H1 (cell line): ENCODE measurements at regions not wholly inside any gene's neighbourhood (a gene's known extent, or its start where the extent isn't known, plus 50 kb on each side); places are given as distances from the start of the nearest gene placed in this dataset.

ENCODE experiments used
- CTCF ChIA-PET: fragments of 300-600 bp; sonication (Branson Sonifier 250); formaldehyde crosslinking; loops from one replicate; lab custom pipeline; 2021; ENCODE audit not compliant: partially characterized antibody; lab: Charles Lee
- POLR2A ChIA-PET: fragments of 300-600 bp; sonication (Branson Sonifier 250); formaldehyde crosslinking; loops from one replicate; lab custom pipeline; 2021; ENCODE audit warnings: inconsistent platforms; ENCODE audit not compliant: partially characterized antibody; lab: Charles Lee
- DNase-seq, 2 experiments: peaks; one replicate each; pipeline versions ENCODE4 v3.0.0 to v3.0.0-alpha.2; 2010 to 2022; ENCODE audit warnings: low spot score in 2 of 2, low read depth in 1 of 2, mixed read lengths in 1 of 2
- FAIRE-seq: peaks from 2 replicates; lab custom pipeline; 2011; peaks lifted over from hg19 to GRCh38; lab: Jason Lieb, UNC
- H2AFZ ChIP-seq: 2 replicates; pipeline ENCODE4 v1.8.1; 2012; ENCODE audit warnings: low read length, inconsistent platforms
- H2AK5ac ChIP-seq: 2 replicates; pipeline ENCODE4 v1.6.1; 2013; ENCODE audit warnings: low read depth, low read length
- H2BK120ac ChIP-seq: replicated peaks from 2 replicates; pipeline ENCODE3; 2013; ENCODE audit warnings: low read depth, low read length, inconsistent platforms
- H2BK12ac ChIP-seq: 2 replicates; pipeline ENCODE4 v1.6.1; 2013; ENCODE audit warnings: low read depth, low read length
- H2BK15ac ChIP-seq: 2 replicates; pipeline ENCODE4 v1.6.1; 2013; ENCODE audit warnings: low read length
- H2BK20ac ChIP-seq: 2 replicates; pipeline ENCODE4 v1.6.1; 2013; ENCODE audit warnings: low read length
- H2BK5ac ChIP-seq: 2 replicates; pipeline ENCODE4 v1.6.1; 2013; ENCODE audit warnings: low read depth, low read length
- H3K14ac ChIP-seq: 2 replicates; pipeline ENCODE4 v1.6.1; 2013; ENCODE audit warnings: inconsistent platforms; ENCODE audit not compliant: insufficient read length
- H3K18ac ChIP-seq: 2 replicates; pipeline ENCODE4 v1.6.1; 2013; ENCODE audit warnings: low read length; ENCODE audit errors: extremely low read depth
- H3K23ac ChIP-seq: 2 replicates; pipeline ENCODE4 v1.6.1; 2013; ENCODE audit warnings: inconsistent platforms; ENCODE audit not compliant: insufficient read length
- H3K23me2 ChIP-seq: 2 replicates; pipeline ENCODE4 v1.6.1; 2013; ENCODE audit warnings: low read depth, low read length
- H3K27ac ChIP-seq: 2 replicates; pipeline ENCODE4 v1.6.1; 2011; ENCODE audit warnings: low read depth, low read length, inconsistent platforms
- H3K27me3 ChIP-seq, 4 experiments: replicated peaks in 1 of 4; 1 replicate in 1 of 4; 2 replicates in 3 of 4; pipeline versions ENCODE4 v1.6.1 to v1.8.1; 2011 to 2013; ENCODE audit warnings: low read length in 3 of 4, mild to moderate bottlenecking in 3 of 4, inconsistent platforms in 2 of 4, mixed read lengths in 2 of 4, moderate library complexity in 1 of 4; ENCODE audit not compliant: control insufficient read depth in 3 of 4, insufficient read depth in 3 of 4; ENCODE audit errors: extremely low read depth in 1 of 4
- H3K36me3 ChIP-seq, 4 experiments: 2 replicates each; pipeline versions ENCODE4 v1.6.1 to v1.8.1; 2011 to 2013; ENCODE audit warnings: mild to moderate bottlenecking in 4 of 4, low read length in 3 of 4, moderate library complexity in 2 of 4, control low read depth in 1 of 4, inconsistent platforms in 1 of 4; ENCODE audit not compliant: insufficient read depth in 4 of 4, control insufficient read depth in 2 of 4
- H3K4ac ChIP-seq: replicated peaks from 2 replicates; pipeline ENCODE3; 2013; ENCODE audit warnings: low read length, low read depth, mixed read lengths, inconsistent platforms; ENCODE audit not compliant: insufficient read length
- H3K4me1 ChIP-seq, 4 experiments: replicated peaks in 1 of 4; 1 replicate in 1 of 4; 2 replicates in 3 of 4; pipeline versions ENCODE4 v1.6.1 to v1.8.1; 2011 to 2013; ENCODE audit warnings: low read length in 3 of 4, inconsistent platforms in 2 of 4, mixed read lengths in 1 of 4; ENCODE audit not compliant: insufficient read depth in 4 of 4, control insufficient read depth in 3 of 4
- H3K4me2 ChIP-seq, 2 experiments: 2 replicates each; pipeline versions ENCODE4 v1.6.1 to v1.8.1; 2011 to 2013; ENCODE audit warnings: low read depth in 2 of 2, low read length in 2 of 2, control low read depth in 1 of 2, inconsistent platforms in 1 of 2, mild to moderate bottlenecking in 1 of 2; ENCODE audit not compliant: insufficient read depth in 1 of 2
- H3K4me3 ChIP-seq, 4 experiments: fragments of 200-600, 300-600 bp in 1 of 4; sonication (generic), shearing (Covaris generic), sonication (Bioruptor Twin) in 1 of 4; 2 replicates each; pipeline versions ENCODE4 v1.5.1 to v1.8.1; 2011 to 2016; ENCODE audit warnings: low read length in 4 of 4, low read depth in 3 of 4, control low read depth in 2 of 4, inconsistent platforms in 2 of 4, mild to moderate bottlenecking in 2 of 4, mixed read lengths in 1 of 4, moderate library complexity in 1 of 4; ENCODE audit not compliant: insufficient read depth in 2 of 4; ENCODE audit errors: extremely low read depth in 1 of 4
- H3K56ac ChIP-seq: replicated peaks from 2 replicates; pipeline ENCODE3; 2013; ENCODE audit warnings: low read depth, mild to moderate bottlenecking, mixed read lengths, low read length, inconsistent platforms; ENCODE audit not compliant: insufficient read length
- H3K79me1 ChIP-seq: 2 replicates; pipeline ENCODE4 v1.6.1; 2013; ENCODE audit warnings: low read depth, low read length, control low read depth
- H3K79me2 ChIP-seq, 2 experiments: 2 replicates each; pipeline versions ENCODE4 v1.6.1 to v1.8.1; 2012 to 2013; ENCODE audit warnings: low read length in 2 of 2, mild to moderate bottlenecking in 2 of 2, inconsistent platforms in 1 of 2; ENCODE audit not compliant: insufficient read depth in 2 of 2, control insufficient read depth in 1 of 2
- H3K9ac ChIP-seq, 4 experiments: replicated peaks in 1 of 4; 1 replicate in 1 of 4; 2 replicates in 3 of 4; pipeline versions ENCODE4 v1.6.1 to v1.8.1; 2011 to 2013; ENCODE audit warnings: low read depth in 3 of 4, low read length in 3 of 4, control low read depth in 2 of 4, mild to moderate bottlenecking in 2 of 4, moderate library complexity in 2 of 4, inconsistent platforms in 1 of 4; ENCODE audit errors: extremely low read depth in 1 of 4
- H3K9me3 ChIP-seq, 2 experiments: 2 replicates each; pipeline versions ENCODE4 v1.6.1 to v1.8.1; 2012 to 2013; ENCODE audit warnings: mild to moderate bottlenecking in 2 of 2, moderate library complexity in 2 of 2, control low read depth in 1 of 2, inconsistent platforms in 1 of 2, low read depth in 1 of 2, low read length in 1 of 2, mixed read lengths in 1 of 2; ENCODE audit not compliant: insufficient read depth in 2 of 2
- H4K20me1 ChIP-seq, 2 experiments: replicated peaks in 1 of 2; 2 replicates each; pipeline versions ENCODE3 to v1.8.1; 2011 to 2013; ENCODE audit warnings: inconsistent platforms in 2 of 2, low read length in 2 of 2, mild to moderate bottlenecking in 1 of 2; ENCODE audit not compliant: insufficient read depth in 2 of 2, control insufficient read depth in 1 of 2
- H4K5ac ChIP-seq: 2 replicates; pipeline ENCODE4 v1.6.1; 2013; ENCODE audit warnings: low read length, low read depth, mixed read lengths, inconsistent platforms; ENCODE audit not compliant: insufficient read length
- H4K8ac ChIP-seq: 2 replicates; pipeline ENCODE4 v1.8.0; 2013; ENCODE audit warnings: mild to moderate bottlenecking, moderate library complexity, low read length, inconsistent platforms; ENCODE audit not compliant: insufficient read depth; ENCODE audit errors: extremely low read depth
- H4K91ac ChIP-seq: replicated peaks from 2 replicates; pipeline ENCODE3; 2013; ENCODE audit warnings: low read length, mixed read lengths, inconsistent platforms; ENCODE audit not compliant: insufficient read length
- ASH2L ChIP-seq: fragments of 200-600, 300-600 bp; sonication (generic); IDR thresholded peaks from one replicate; pipeline ENCODE4 v1.7.1; 2017; ENCODE audit warnings: low read length
- BCL11A ChIP-seq, 2 experiments: IDR thresholded peaks; one replicate each; pipeline ENCODE4 v1.6.1; 2011; ENCODE audit warnings: low read depth in 2 of 2, low read length in 2 of 2, mild to moderate bottlenecking in 2 of 2
- GTF2F1 ChIP-seq: IDR thresholded peaks from 2 replicates; pipeline ENCODE4 v1.6.1; 2012; ENCODE audit warnings: low read depth, low read length, improper control_type of control experiment, borderline replicate concordance
- HDAC2 ChIP-seq, 2 experiments: fragments of 300-600 bp in 1 of 2; sonication (generic) in 1 of 2; IDR thresholded peaks; 2 replicates each; pipeline ENCODE4 v1.6.1; 2011 to 2012; ENCODE audit warnings: low read depth in 2 of 2, low read length in 2 of 2, mild to moderate bottlenecking in 2 of 2, moderate library complexity in 2 of 2, borderline replicate concordance in 1 of 2, inconsistent platforms in 1 of 2
- KDM4A ChIP-seq: IDR thresholded peaks from one replicate; pipeline ENCODE4 v1.7.1; 2012; ENCODE audit warnings: low read depth, mild to moderate bottlenecking, moderate library complexity, low read length, inconsistent platforms; ENCODE audit not compliant: severe bottlenecking
- MAX ChIP-seq: IDR thresholded peaks from 2 replicates; pipeline ENCODE4 v1.6.1; 2012; ENCODE audit warnings: inconsistent platforms
- PHF8 ChIP-seq: fragments of 200-600 bp; sonication (generic); conservative IDR thresholded peaks from 2 replicates; pipeline ENCODE4 v1.7.1; 2012; ENCODE audit warnings: low read depth, mild to moderate bottlenecking, inconsistent platforms, low read length, moderate library complexity
- POU5F1 ChIP-seq: IDR thresholded peaks from 2 replicates; pipeline ENCODE4 v1.6.1; 2011; ENCODE audit warnings: low read depth, mild to moderate bottlenecking, low read length, moderate library complexity
- RFX5 ChIP-seq: IDR thresholded peaks from 2 replicates; pipeline ENCODE4 v1.6.1; 2011; ENCODE audit warnings: low read depth, low read length, improper control_type of control experiment, borderline replicate concordance
- SAP30 ChIP-seq: fragments of 300-600 bp; sonication (generic); IDR thresholded peaks from 2 replicates; pipeline ENCODE4 v1.7.1; 2012; ENCODE audit warnings: low read length, moderate library complexity, mild to moderate bottlenecking, inconsistent platforms; ENCODE audit not compliant: insufficient read depth, insufficient replicate concordance
- SP1 ChIP-seq: IDR thresholded peaks from 2 replicates; pipeline ENCODE4 v1.6.1; 2011; ENCODE audit warnings: low read depth, low read length
- SP4 ChIP-seq: IDR thresholded peaks from 2 replicates; pipeline ENCODE4 v1.6.1; 2012; ENCODE audit warnings: low read length, inconsistent platforms
- WGBS, 2 experiments: shearing (Covaris generic) in 1 of 2; methylation state at CpG; one replicate each; pipeline versions ENCODE4 v1.1.6 to v1.1.7; 2013 to 2015; ENCODE audit warnings: low lambda C conversion rate in 2 of 2, mixed read lengths in 2 of 2, inconsistent platforms in 1 of 2, low coverage in 1 of 2, missing lambda C conversion rate in 1 of 2; ENCODE audit not compliant: insufficient replicate concordance in 2 of 2, insufficient coverage in 1 of 2, insufficient read length in 1 of 2; ENCODE audit errors: extremely low coverage in 1 of 2, missing lambda C conversion rate in 1 of 2; 5-methylcytosine and 5-hydroxymethylcytosine counted together
- TF ChIP-seq, protein P1 (sequence below): IDR thresholded peaks from 2 replicates; pipeline ENCODE4 v1.6.1; 2011; ENCODE audit warnings: low read length, improper control_type of control experiment

- Histone ChIP-seq H3K36me3 (no peaks in the 10 kb centered on the region), H2BK120ac (no peak overlapping the region), H4K5ac (no peak overlapping the region), H2BK15ac (no peak overlapping the region), H3K27me3 (no peaks in the 10 kb centered on the region), H2BK12ac (no peak overlapping the region), H3K23me2 (no peaks in the 10 kb centered on the region), H3K23ac (no peak overlapping the region), H3K4me2 (no peak overlapping the region), H3K27ac (no peak overlapping the region), H3K9me3 (no peaks in the 10 kb centered on the region), H4K8ac (no peak overlapping the region), H3K18ac (no peak overlapping the region), H4K20me1 (no peaks in the 10 kb centered on the region), H2BK5ac (no peak overlapping the region), H2AFZ (no peak overlapping the region), H4K91ac (no peak overlapping the region), H3K4ac (no peak overlapping the region), H3K56ac (no peak overlapping the region), H3K79me2 (no peaks in the 10 kb centered on the region), H3K14ac (no peak overlapping the region), H2BK20ac (no peak overlapping the region), H3K4me3 (no peak overlapping the region), H3K4me1 (peaks cover 0 to 8% (median 4%) of the 10 kb centered on the region in 4 experiments; a peak in 4 of 7 replicates), H2AK5ac (no peak overlapping the region), H3K9ac (no peak overlapping the region), H3K79me1 (no peaks in the 10 kb centered on the region)
- TF ChIP-seq HDAC2 (IDR thresholded peaks at IDR 0.05; ENCODE audit: borderline replicate concordance in 1 of 2, low read depth in 2 of 2, low read length in 2 of 2) (no peak), GTF2F1 (no peak), BCL11A (IDR thresholded peaks at IDR 0.05; ENCODE audit: low read depth in 2 of 2, low read length in 2 of 2) (no peak), KDM4A (no peak), MAX (no peak), ASH2L (no peak), SP1 (no peak), POU5F1 (no peak), RFX5 (no peak), SP4 (no peak), SAP30 (no peak), PHF8 (no peak)
- TF ChIP-seq, protein P1, sequence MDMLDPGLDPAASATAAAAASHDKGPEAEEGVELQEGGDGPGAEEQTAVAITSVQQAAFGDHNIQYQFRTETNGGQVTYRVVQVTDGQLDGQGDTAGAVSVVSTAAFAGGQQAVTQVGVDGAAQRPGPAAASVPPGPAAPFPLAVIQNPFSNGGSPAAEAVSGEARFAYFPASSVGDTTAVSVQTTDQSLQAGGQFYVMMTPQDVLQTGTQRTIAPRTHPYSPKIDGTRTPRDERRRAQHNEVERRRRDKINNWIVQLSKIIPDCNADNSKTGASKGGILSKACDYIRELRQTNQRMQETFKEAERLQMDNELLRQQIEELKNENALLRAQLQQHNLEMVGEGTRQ: no peak
- FAIRE-seq: no peak
- CTCF ChIA-PET: interaction anchor here (0.7 to 0.8 kb wide), 2 partner anchors 18 to 133 kb away, joined by 3 to 4 read pairs; no protein-coding TSS in a partner anchor
- DNase-seq: no peak
- 69% methylated on average over 2 of the region's 2 CpGs; no CpG with 5 or more reads in 1 of the 2 experiments for WGBS, 2 experiments
- POLR2A ChIA-PET: no interaction called here
Measured at GRCh38 chr5:124870070-124870469, 123.6 kb upstream of the ZNF608 start.
